Lower leg skin (tissue), 3 donors: ENCODE measurements at regions not wholly inside any gene's neighbourhood (a gene's known extent, or its start where the extent isn't known, plus 50 kb on each side); places are given as distances from the start of the nearest gene placed in this dataset.

Experiments
- CTCF ChIP-seq, 3 donors: fragments of 450-650 bp; IDR thresholded peaks; one replicate each; pipeline ENCODE4 v1.5.1; 2016; ENCODE audit warnings: antibody characterized with exemption in 3 of 3, mild to moderate bottlenecking in 3 of 3, moderate library complexity in 2 of 3
- POLR2A ChIP-seq, 2 donors: fragments of 450-650 bp; IDR thresholded peaks; one replicate each; pipeline ENCODE4 v1.6.1; 2016 to 2017; ENCODE audit warnings: antibody characterized with exemption in 2 of 2, mild to moderate bottlenecking in 1 of 2, moderate library complexity in 1 of 2

GRCh38 chr10:108990441-108990840 lies 932.9 kb downstream of the XPNPEP1 start:
- TF ChIP-seq CTCF (IDR thresholded peaks at IDR 0.05) (no peak), POLR2A (IDR thresholded peaks at IDR 0.05) (no peak)
